ENCODE measurements at regions not wholly inside any gene's neighbourhood (a gene's known extent, or its start where the extent isn't known, plus 50 kb on each side); places are given as distances from the start of the nearest gene placed in this dataset.

DNA sequence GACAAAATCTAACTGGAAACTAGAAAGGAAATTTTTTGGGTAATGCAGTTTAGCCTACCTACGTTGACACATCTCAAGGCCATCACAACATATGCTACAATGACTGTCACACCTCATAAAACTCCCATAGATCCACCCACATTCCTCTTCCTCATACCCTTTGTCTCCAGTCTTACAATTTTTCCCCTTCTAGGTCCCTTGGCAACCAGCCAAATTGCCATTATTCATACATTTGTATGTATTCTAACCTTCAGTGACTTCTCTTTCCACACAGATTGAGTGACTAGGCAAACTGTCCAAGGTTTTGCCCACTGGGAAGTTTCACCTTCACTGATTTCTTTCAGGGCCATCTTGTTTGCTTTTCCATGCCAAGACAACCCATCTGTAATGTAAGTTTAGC lies 100.5 kb upstream of the TPK1 start:
- DNase-seq = no peak

DNA sequence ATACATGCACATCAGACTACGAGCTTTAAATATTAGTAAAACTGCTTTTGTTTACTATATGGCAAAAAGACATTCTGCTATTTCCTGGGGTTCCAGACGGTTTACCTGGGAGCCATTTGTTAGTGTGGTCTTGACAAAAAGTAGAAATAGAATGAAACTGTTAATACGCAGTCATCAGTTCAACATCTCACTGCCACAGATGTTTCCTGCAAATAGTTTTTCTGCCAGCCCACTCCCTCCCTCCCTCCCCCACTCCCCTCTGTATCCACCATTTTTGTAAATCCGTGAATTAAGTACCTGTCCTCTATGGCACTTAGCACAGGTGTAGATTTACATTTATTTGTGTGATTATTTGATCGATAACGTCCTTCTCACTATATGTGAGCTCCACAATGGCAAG lies 74.6 kb upstream of the TPK1 start:
- DNase-seq = no peak

DNA sequence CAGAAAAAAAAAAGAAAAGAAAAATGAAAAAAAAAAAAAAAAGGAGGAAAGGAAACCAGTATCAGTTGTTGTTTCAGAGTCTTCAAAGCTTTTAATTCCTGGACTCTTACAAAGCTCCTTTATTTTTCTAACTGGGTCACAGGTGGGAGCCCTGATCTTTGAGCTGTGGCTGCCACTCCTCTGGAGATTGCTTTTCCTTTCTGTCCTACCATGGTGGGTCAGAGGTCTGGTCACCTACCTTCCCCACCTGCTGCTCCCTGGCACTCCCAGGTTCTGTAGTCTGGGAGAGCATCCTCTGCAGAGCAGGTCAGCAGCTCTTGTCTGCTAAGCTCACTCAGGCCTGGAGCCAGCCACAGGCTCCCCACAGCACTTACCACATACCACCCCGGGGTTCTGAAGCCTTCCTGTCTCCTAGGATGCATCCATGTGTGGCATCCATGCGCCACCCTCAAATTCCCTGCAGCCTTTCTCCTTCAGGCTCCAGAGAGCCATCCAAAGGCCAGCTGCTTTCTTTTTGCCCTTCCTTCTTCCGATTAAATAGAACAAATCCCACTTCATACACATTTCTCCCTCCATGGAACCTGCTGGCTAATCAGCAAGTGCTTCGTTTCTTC lies 73.2 kb upstream of the TPK1 start:
- no peak for DNase-seq

DNA sequence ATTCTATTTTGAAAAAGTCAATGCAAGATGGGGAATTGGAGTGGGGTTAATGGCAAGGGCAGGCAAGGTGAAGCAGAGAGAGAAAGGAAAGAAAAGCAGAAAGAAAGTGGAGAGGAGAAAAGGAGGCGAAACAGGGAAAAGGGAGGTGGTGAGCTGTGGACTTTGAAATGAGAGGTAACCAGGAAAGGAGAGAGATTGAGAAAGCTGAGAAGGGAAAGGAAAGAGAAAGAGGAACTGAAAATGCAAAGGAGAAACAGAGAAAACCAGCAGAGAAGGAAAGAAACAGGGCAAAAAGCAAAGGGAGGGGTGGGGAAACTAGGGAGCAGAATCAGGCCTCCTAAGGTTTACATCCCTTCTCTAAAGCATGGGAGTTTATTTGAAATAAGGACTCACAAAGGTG lies 72.5 kb upstream of the TPK1 start:
- no peak for DNase-seq

DNA sequence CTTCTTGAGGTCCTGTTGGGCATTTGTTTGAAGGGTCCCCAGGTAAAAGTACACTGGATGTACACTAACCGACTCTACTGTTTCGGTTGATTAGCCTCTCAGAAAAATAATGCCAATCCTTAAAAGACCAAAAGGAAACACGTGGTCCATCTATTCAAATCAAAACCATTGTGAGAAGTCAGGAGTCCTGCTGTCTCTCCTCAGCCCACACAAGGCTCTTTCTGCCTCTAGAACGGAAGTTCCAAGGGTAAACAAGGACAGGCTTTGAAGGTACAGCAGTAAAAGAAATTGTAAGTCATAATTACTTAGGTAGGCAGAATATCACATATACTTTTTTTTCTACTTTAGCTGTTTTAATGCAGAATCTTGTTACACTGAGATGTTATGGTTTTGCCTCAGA lies 71.7 kb upstream of the TPK1 start:
- no peak for DNase-seq

DNA sequence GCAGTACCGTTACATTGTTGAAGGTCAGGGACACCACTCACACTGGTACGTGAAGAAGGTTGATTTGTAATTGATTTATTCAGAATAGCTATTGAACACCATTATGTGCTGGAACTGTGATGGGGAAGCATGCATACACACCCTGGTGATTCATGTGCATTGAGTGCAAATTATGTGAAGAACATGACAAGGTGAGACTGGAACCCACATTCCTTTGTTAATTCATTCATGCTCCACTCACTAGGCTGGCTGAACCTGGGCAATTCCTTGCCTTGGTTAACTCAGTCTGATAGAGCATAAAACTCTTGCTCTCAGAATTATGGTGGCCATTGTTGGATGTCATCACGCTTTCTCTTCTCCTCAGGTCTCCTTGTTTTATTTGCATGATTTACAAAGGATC lies 67.3 kb upstream of the TPK1 start:
- no peak for DNase-seq

DNA sequence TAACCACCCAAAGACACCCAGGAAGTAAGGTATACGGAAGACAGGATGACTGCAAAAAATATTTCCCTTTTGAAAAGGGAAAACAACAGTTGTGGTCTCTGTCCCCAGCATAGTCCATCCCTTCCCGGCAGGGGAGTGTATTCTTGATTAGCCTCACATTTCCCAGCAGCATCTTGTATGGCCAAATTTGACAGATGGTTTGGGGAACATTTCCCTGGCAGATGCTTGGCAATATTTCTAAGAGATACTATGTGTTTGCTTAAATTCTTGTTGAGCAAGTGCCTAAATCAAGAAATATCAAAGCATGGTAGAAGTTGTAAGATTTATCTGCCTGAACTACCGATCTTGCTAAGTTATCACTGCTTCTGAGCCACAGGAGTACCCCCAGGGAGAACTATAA lies 56.9 kb upstream of the TPK1 start:
- no peak for DNase-seq
